Fibroblast of pulmonary artery (primary cell): ENCODE measurements at regions not wholly inside any gene's neighbourhood (a gene's known extent, or its start where the extent isn't known, plus 50 kb on each side); places are given as distances from the start of the nearest gene placed in this dataset.

Source experiments
- DNase-seq: peaks from one replicate; pipeline ENCODE4 v3.0.0-alpha.2; 2010; ENCODE audit warnings: low read depth
- H3K4me3 ChIP-seq: replicated peaks from 2 replicates; pipeline ENCODE4 v1.5.1; 2011; ENCODE audit warnings: low read depth, mild to moderate bottlenecking, control low read depth, low read length, moderate library complexity
- CTCF ChIP-seq: IDR thresholded peaks from 2 replicates; pipeline ENCODE4 v1.5.1; 2011; ENCODE audit warnings: mild to moderate bottlenecking, control low read depth, low read length, inconsistent platforms; ENCODE audit errors: missing control alignments

DNA sequence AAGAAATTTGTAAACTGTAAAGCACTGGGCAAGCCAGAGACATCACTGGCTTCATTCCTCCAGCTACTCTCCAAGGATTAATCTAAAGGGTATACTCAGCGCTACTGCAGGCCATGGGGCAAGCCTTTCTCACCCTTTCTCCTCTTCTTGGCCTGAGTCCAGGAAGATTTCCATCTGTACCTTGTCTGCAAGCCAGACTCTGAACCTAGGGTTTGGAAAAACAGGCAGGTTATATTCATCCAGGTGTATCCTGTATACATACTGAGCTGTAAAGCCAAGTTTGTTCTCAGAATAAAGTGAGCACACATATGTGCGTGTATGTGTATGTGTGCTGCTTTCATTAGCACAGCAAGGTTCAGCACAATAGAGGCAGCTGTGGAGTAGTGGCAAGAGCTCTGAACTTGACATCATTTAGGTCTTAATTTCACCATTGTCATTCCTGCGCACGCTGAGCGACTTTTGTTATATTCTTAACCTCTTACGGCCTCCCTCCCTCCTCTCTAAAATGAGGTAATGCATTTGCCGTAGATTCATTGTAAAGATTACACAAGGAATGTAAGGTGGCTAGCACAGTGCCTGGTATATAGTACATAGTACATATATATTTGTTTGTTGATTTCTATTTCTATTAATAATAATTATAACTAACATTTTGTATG, 128.1 kb upstream of the JUN start:
- no peak overlapping the region for H3K4me3 ChIP-seq
- no peak for TF ChIP-seq CTCF
- DNase-seq = no peak

- DNase-seq = no peak
- no peak overlapping the region for H3K4me3 ChIP-seq
- no peak for TF ChIP-seq CTCF
Observed at GRCh38 chr1:58914925-58915324, 131.1 kb upstream of the JUN start.

DNA sequence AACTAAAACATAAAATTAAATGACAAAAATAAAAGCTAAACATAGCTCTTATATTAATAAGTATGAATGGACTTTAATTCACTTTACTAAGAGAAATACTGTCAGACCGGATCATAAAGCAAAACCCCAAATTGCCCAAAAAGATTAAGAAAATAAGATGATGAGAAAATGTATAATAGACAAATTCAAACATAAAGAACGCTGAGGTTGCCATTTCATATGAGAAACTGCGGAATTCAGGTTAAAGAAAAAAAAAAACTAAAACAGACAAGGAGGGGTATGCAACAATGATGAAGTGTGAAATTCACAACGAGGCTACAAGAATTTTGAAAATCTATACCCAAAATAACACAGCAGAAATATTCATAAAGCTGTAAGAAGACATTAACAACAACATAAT, 133.6 kb upstream of the JUN start:
- no peak for DNase-seq
- H3K4me3 ChIP-seq = no peak overlapping the region
- no peak for TF ChIP-seq CTCF

DNA sequence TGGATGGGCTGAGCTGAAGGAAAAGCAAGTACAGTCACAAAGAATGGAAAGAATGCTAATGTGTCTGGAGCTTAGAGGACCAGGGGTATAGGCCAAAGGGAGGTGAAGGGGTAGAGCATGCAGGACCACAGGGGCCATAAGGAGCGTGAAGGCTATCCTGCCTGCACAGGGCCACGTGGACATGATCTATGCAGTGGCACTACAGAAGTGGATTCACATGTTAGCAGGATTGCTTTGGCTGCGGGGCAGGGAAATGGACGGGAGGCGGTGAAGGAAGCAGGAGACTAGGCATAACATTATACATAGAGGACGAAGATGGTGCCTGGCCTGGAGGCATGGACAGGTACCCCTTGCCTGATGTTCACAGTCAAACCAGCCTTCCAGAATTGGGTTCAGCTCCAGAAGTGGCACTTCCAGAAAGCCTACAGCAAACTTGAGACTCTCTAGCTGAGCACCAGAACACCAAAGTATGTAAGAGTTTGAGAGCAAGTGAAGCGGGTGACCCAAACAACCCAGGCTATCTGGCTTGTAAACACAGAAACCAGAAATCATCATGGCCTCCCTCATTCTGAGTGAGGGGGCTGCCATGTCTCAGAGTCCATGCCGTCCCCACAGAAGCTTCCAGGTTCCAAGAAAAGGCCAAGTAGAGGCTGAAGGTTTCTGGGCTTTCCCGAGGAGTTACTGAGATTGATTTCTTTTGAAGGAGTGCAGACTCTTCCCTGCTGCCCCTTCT, 135.5 kb upstream of the JUN start:
- no peak overlapping the region for H3K4me3 ChIP-seq
- DNase-seq = no peak
- no peak for TF ChIP-seq CTCF

DNA sequence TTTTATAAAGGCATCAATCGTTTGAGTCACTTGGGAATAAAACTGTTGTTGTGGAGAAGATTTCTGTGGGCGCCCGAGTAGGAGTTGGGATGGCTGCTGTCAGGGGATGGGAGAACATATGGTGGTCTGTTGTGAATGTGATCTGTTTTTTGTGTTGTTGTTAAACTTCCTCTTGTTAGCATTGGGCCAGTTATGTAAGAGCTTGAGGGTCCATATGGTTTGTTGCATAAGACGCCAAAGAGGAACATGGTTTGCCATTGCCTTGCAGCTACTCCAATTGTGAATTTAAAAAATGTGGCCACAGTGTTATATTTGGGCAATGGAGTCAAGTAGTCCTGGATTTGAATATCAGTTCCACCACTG, 136.1 kb upstream of the JUN start:
- no peak for TF ChIP-seq CTCF
- DNase-seq = no peak
- no peak overlapping the region for H3K4me3 ChIP-seq

GRCh38 chr1:58921342-58921741, 137.5 kb upstream of the JUN start:
- TF ChIP-seq CTCF = no peak
- no peak overlapping the region for H3K4me3 ChIP-seq
- DNase-seq = no peak

- H3K4me3 ChIP-seq = no peak overlapping the region
- no peak for DNase-seq
- no peak for TF ChIP-seq CTCF
Observed at GRCh38 chr1:58921751-58922150, 137.9 kb upstream of the JUN start.
